HG02763 (cell line): ENCODE measurements at regions not wholly inside any gene's neighbourhood (a gene's known extent, or its start where the extent isn't known, plus 50 kb on each side); places are given as distances from the start of the nearest gene placed in this dataset.
"Not testable (repeated sequence)": the region's sequence is repeated elsewhere in the genome, so short reads cannot be mapped to it uniquely, and the experiment has no call there.

Experiments used
- ATAC-seq: cut with Tn5 transposase; IDR thresholded peaks from one replicate; pipeline ENCODE4 v1.9.1; 2021; ENCODE audit warnings: mild to moderate bottlenecking, moderate library complexity; ENCODE audit not compliant: unreplicated experiment

GRCh38 chr2:103166456-103167324, 404.9 kb downstream of the TMEM182 start:
- no peak for ATAC-seq

DNA sequence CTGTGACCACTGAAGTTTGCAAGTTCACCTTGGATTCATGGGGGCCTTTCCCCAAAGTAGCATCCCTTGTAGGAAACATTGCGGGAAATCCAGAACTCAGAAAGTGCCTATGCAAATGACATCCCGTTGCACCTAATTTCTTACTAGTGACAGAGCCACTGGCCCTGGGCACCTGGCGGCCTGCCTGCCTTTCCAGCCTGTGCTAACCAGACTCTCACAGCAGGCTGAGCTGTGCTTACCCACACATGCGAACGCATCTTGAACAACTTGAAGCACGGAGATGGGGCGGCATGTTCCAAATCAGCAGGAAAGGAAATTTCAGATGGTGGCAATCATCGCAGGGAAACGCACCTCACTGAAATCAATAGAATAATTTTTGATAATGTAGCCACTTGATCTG, 405.8 kb downstream of the TMEM182 start:
- ATAC-seq = no peak

GRCh38 chr2:103169861-103170260, 408.0 kb downstream of the TMEM182 start:
- no peak for ATAC-seq

DNA sequence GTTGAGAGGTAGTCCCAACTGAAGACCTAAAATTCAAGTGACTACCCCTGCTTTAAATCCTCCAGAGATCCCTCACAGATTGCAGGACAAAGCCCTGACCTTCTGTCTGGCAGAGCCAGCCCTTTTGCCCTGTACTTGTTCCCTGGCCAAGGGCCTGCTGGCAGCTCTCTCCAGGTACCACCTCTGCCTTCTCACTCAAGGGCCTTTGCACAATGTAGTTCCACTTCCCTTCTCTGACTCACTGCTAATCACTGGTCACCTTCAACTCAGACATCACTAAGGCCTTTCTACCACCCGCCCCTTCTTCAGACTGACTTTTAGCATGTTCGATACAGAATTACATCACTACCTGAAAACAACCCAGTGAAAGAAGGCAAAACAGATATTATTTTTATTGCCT, 411.0 kb downstream of the TMEM182 start:
- ATAC-seq = no peak

- ATAC-seq = no peak
These were observed 412.9 kb downstream of the TMEM182 start for GRCh38 chr2:103174711-103175110.

DNA sequence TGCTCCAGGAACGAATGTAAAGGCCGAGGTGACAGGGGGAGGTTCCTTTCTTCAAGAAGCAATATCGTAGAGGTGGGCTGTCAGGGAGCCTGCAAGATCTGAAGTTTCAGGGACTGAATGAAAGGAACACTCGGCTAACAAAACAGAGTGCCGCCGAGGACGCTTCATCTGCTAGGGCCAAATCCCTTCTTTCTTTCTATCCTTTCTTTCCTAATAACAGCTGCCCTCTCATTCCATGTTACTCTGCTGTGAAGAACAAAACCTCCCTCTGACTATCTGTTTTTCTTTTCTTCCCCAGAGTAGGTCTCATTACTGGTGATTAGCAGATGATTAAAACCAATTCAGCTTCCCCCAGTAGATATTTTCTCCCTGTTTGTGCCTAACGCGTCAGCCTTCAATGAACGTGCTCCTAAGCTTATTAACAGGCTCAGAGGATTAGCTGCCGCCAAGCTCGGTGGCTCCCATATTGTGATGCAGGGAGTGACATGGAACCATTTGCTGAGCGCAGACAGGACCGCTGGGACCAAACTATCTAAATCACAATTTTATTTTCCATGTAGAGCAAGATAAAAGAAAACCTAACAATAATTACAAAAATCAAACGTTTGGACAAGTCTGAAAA, 414.6 kb downstream of the TMEM182 start:
- no peak for ATAC-seq

DNA sequence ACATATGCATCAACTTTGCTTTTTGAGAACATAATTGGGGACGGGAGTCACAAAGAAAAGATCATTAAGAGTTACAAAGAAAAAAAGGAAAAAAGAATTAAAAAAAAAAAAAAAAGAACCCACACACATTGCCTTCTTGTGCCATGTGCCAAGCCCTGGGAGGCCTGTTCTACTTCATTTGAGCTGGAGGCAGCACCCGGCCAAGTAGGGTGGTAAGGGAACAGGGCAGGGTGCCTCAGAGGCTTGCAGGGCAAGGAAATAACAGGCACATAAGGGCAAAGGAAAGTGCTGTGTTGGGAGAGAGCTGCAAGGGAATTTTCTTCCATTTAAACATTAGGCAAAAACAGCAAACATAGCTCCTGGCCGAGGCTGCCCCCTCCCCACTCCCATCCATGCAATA, 418.0 kb downstream of the TMEM182 start:
- ATAC-seq = no peak

DNA sequence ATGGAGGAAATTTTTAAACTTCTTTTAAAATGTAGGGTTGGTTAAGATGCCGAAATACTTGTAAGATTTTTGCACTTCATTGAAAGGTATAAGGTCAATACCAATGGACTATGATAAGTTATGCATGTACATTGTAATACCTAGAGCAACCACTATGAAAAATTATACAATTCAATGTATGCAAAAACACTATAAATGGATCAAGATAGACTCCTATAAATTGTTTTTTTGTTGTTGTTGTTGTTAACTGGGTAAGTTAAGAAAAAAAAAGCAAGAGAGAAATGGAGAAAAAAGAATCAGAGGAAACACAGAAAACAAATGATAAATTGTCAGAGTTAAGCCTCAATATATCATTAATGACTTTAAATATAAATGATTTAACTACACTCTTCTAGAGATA, 421.2 kb downstream of the TMEM182 start:
- no peak for ATAC-seq

DNA sequence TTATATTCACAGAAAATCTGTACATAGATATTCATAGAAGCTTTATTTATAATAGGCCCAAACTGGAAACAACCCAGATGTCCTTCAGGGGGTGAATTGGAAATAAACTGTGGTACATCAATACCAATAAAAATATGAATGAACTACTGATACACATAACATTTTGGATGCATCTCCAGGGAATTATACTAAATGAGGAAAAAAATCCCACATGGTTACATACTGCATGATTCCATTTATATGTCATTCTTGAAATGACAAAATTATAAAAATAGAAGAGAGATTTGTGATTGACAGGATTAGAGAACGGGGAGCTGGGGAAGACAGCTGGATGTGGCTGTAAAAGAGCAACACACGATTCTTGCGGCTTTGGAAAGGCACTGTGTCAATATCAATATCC, 435.0 kb downstream of the TMEM182 start:
- ATAC-seq = no peak

GRCh38 chr2:103200774-103201173, 438.9 kb downstream of the TMEM182 start:
- not testable (repeated sequence) for ATAC-seq

DNA sequence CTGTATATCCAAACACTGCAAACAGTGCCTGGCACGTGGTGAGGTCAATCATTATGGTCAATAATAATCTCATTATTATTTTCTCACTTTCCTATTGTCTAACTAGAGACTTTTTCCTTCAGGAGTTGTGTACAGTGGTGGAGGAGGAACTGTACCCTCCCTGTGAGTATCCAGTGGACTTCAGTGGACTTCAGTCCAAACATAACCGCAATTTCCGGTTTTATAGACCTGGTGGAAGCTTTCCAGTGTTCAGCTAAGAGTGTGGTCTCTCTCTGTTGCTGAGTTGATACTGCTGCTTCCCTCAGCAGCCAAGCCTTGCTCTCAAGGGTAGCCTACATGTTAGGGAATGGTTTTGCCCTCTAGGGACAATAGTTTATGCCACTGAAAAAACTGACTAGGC, 447.1 kb downstream of the TMEM182 start:
- no peak for ATAC-seq

DNA sequence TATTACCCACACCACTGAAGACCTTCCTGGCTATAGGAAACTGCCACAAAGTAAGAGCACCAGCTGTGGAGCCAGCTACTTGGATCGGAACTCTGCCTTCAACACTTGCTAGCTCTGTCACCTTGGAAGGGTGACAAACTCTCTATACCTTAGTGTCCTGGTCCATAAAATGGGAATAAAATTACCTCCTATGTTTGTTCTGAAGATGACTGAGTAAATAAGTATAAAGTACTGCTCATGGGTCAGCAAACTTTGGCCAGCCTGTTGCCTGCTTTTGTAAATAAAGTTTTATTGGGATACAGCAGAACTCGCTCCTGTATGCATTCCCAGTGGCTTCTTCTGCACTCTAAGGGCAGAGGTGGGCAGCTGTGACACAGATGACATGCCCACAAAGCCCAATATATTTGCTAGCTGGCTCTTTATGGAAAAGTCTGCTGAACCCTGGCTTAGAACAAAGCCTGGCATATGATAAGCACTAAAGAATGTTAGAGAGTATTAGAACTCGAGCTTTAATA, 451.3 kb downstream of the TMEM182 start:
- ATAC-seq = no peak

- no peak for ATAC-seq
These were observed 456.7 kb downstream of the TMEM182 start for GRCh38 chr2:103218516-103218915.

GRCh38 chr2:103219398-103219797, 457.6 kb downstream of the TMEM182 start:
- no peak for ATAC-seq

GRCh38 chr2:103222969-103223368, 461.1 kb downstream of the TMEM182 start:
- no peak for ATAC-seq

GRCh38 chr2:103230796-103231195, 469.0 kb downstream of the TMEM182 start:
- no peak for ATAC-seq

DNA sequence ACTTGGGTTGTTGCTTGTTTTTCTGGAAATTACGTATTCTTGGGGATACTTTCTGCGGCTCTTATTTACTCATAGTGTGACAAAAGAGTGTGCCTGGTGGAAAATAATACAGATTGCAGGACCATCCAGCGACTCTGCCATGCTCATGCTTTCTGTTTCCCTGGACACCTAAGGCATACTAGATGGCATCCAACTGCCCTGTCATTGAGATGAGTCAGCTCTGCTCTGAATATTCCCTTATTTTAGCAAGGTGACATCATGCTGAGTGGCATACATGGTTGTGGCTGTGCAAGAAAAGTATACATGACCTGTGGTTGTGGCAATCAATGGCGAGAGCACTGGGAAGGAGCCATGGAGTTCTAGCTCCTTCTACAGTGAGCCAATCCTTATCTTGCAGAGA, 471.0 kb downstream of the TMEM182 start:
- ATAC-seq = no peak

- no peak for ATAC-seq
These were observed 471.9 kb downstream of the TMEM182 start for GRCh38 chr2:103233691-103234090.

DNA sequence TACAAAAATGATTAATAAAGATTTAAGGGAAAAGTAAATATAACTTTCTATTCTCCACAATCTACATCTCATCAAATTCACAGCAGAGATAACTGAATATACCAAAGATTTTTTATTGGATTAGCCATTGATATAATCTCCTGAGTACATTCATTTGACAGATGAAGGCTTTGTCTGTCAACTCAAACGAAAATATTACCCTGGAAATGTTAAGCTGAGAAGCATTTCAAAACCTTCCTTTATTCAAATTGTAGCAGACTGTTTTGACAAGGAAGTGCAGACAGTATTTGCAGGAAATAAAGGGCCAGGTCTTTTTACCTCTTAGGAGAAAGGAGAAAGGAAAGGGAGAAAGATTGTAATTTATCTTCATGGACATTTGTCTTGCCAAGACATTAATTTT, 473.5 kb downstream of the TMEM182 start:
- ATAC-seq = no peak

- no peak for ATAC-seq
These were observed 487.6 kb downstream of the TMEM182 start for GRCh38 chr2:103249462-103249861.

GRCh38 chr2:103252781-103253180, 490.9 kb downstream of the TMEM182 start:
- ATAC-seq = no peak

DNA sequence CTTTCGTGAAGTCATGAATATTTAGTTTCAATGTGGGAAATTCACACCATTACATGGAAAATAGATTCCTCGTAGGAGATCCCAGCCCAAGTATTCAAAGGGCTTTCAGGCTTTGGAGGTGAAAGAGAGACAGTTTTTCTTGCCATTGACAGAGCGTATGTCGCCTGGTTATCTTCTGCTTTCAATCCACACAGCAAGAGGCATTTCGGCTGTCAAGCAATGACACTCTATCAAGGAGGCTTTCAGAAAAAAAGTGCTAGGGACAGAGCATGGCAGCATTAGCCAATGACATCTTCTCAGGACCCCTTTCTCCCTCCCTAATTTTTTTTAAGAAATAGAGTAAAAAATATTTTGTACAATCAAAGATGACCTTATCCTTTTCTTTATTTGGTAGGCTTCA, 492.8 kb downstream of the TMEM182 start:
- ATAC-seq = no peak
